ENCODE measurements at regions not wholly inside any gene's neighbourhood (a gene's known extent, or its start where the extent isn't known, plus 50 kb on each side); places are given as distances from the start of the nearest gene placed in this dataset.

DNA sequence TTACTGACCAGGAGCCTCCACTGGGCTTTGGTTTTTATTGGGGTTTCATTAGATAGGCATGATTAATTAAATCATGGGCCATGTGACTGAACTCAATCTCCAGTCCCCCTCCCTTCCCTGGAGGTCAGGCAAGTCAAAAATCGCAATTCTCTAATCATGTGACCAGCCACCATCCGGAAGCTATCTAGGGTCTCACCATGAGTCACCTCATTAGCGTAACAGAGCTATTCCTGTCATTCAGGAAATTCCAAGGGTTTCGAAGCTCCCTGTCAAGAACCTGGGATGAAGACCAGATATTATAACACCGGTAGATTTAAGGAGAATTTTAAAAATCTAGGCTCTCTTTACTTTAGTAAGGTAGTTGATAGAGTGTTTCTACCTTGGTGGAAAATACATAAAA, 180.3 kb upstream of the TCF4 start (continued):
- TF ChIP-seq, protein P1, sequence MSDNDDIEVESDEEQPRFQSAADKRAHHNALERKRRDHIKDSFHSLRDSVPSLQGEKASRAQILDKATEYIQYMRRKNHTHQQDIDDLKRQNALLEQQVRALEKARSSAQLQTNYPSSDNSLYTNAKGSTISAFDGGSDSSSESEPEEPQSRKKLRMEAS (IDR thresholded peaks at IDR 0.05) = peak; percentile 42; the same call in 1 of the 2 replicates
- 0 out of 2 replicates have a peak, but pooled peaks have one; percentile 16 for TF ChIP-seq POU5F1 (IDR thresholded peaks at IDR 0.05; ENCODE audit: low read depth, low read length)
- TF ChIP-seq KDM1A (IDR thresholded peaks at IDR 0.05; ENCODE audit: borderline replicate concordance, low read length) = no peak
- peak; percentile 92 for TF ChIP-seq JUN (IDR thresholded peaks at IDR 0.05; ENCODE audit: low read depth, low read length)
- TF ChIP-seq SIRT6 (IDR thresholded peaks at IDR 0.05; ENCODE audit: low read length) = no peak
- peak; percentile 92 for TF ChIP-seq TEAD4 (IDR thresholded peaks at IDR 0.05; ENCODE audit: low read depth, low read length)
- TF ChIP-seq, protein P2, sequence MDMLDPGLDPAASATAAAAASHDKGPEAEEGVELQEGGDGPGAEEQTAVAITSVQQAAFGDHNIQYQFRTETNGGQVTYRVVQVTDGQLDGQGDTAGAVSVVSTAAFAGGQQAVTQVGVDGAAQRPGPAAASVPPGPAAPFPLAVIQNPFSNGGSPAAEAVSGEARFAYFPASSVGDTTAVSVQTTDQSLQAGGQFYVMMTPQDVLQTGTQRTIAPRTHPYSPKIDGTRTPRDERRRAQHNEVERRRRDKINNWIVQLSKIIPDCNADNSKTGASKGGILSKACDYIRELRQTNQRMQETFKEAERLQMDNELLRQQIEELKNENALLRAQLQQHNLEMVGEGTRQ (IDR thresholded peaks at IDR 0.05; ENCODE audit: low read length) = peak; percentile 75
- TF ChIP-seq, protein P3, sequence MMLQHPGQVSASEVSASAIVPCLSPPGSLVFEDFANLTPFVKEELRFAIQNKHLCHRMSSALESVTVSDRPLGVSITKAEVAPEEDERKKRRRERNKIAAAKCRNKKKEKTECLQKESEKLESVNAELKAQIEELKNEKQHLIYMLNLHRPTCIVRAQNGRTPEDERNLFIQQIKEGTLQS (IDR thresholded peaks at IDR 0.05; ENCODE audit: insufficient read depth, low read depth, low read length) = peak; percentile 58; the same call in 1 of the 2 replicates

All from H1 (cell line).